GM12864 (cell line): ENCODE measurements at regions not wholly inside any gene's neighbourhood (a gene's known extent, or its start where the extent isn't known, plus 50 kb on each side); places are given as distances from the start of the nearest gene placed in this dataset.
"Not testable (repeated sequence)": the region's sequence is repeated elsewhere in the genome, so short reads cannot be mapped to it uniquely, and the experiment has no call there.

Source experiments
- DNase-seq: peaks from one replicate; pipeline ENCODE4 v3.0.0-alpha.2; 2011; ENCODE audit warnings: low read depth
- H3K4me3 ChIP-seq: 2 replicates; pipeline ENCODE4 v1.5.1; 2011; ENCODE audit warnings: mild to moderate bottlenecking, low read depth, low read length, control low read depth
- TF ChIP-seq, protein P1 (sequence below): IDR thresholded peaks from 2 replicates; pipeline ENCODE4 v1.5.1; 2011; ENCODE audit warnings: low read depth, mild to moderate bottlenecking, moderate library complexity, low read length, control low read depth, inconsistent platforms; ENCODE audit errors: missing control alignments

DNA sequence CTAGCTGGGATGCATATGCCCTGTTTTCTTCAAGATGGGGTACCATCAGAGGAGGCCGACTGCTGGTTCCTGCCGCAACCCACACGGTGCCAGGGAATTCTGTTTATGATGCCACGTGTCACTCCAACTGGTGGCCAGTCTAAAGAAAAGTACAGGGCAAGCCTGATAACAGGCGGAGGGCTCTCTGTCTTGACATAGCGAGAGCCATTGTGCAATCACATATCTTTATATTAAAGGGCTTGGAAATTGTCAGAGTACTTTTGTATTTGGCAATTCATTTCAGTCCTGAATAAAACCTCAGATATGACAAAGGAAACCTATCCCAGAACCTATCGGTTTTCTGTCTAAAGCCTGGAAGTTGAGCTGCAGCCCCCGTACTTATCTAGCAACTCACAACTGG, 768.4 kb downstream of the TDRD15 start:
- no peak for DNase-seq
- TF ChIP-seq, protein P1, sequence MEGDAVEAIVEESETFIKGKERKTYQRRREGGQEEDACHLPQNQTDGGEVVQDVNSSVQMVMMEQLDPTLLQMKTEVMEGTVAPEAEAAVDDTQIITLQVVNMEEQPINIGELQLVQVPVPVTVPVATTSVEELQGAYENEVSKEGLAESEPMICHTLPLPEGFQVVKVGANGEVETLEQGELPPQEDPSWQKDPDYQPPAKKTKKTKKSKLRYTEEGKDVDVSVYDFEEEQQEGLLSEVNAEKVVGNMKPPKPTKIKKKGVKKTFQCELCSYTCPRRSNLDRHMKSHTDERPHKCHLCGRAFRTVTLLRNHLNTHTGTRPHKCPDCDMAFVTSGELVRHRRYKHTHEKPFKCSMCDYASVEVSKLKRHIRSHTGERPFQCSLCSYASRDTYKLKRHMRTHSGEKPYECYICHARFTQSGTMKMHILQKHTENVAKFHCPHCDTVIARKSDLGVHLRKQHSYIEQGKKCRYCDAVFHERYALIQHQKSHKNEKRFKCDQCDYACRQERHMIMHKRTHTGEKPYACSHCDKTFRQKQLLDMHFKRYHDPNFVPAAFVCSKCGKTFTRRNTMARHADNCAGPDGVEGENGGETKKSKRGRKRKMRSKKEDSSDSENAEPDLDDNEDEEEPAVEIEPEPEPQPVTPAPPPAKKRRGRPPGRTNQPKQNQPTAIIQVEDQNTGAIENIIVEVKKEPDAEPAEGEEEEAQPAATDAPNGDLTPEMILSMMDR: no peak
- H3K4me3 ChIP-seq: no peak overlapping the region

DNA sequence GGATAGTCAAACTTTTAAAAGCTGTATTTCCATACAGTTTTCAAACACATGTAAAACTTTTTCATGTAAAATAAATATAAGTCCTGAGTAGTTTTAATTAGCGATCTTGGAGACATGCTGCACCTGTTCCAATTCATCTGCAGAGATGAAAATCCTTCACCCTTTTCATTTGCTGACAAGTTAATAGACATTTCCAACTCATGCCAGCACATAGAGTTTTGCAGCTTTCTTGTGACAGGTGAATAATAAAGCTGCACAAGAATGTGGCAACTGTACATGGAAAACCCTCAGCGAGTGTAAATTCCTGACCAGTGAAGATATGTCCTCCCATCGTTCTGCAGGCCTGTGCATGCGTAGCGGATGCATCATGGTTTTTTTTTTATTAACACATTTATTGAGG, 771.4 kb downstream of the TDRD15 start:
- H3K4me3 ChIP-seq: no peak overlapping the region
- TF ChIP-seq, protein P1: no peak
- no peak for DNase-seq

DNA sequence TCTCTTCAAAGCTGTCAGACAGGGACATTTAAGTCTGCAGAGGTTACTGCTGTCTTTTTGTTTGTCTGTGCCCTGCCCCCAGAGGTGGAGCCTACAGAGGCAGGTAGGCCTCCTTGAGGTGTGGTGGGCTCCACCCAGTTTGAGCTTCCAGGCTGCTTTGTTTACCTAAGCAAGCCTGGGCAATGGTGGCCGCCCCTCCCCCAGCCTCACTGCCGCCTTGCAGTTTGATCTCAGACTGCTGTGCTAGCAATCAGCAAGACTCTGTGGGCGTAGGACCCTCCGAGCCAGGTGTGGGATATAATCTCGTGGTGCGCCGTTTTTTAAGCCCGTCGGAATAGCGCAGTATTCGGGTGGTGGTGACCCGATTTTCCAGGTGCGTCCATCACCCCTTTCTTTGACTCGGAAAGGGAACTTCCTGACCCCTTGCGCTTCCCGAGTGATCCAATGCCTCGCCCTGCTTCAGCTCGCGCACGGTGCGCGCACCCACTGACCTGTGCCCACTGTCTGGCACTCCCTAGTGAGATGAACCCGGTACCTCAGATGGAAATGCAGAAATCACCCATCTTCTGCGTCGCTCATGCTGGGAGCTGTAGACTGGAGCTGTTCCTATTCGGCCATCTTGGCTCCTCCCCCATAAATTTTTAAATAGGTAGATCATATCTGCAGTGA, 785.1 kb downstream of the TDRD15 start:
- not testable (repeated sequence) for H3K4me3 ChIP-seq, DNase-seq

DNA sequence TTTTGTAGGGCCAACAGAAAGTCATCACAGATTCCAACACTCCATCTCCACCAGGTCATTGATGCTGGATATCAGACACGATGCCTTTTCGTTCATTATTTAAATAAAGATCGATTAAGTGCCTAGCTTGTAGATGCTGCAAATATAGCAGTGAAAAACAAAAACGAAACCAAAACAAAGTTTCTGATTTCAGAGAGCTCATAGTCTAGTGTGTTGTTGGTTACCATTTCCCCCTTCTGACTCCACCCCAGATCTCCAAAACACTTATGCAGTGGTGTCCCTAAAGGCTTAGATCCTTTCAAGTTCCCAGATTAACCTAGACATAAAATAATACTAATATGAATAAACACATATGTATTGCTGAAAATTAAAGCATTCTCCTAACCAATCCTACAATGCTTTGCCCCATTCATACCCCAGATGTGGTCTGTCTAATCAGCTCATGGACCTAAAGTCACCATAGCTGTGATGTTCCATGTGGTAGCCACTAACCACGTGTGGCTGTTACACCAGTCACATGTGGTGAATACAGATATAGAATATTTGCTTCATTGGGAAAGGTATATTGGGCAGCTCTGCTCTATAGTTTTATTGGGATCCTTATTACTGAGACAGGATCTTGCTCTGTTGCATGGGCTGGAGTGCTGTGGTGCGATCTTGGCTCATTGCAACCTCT, 787.2 kb downstream of the TDRD15 start:
- TF ChIP-seq, protein P1: no peak

DNA sequence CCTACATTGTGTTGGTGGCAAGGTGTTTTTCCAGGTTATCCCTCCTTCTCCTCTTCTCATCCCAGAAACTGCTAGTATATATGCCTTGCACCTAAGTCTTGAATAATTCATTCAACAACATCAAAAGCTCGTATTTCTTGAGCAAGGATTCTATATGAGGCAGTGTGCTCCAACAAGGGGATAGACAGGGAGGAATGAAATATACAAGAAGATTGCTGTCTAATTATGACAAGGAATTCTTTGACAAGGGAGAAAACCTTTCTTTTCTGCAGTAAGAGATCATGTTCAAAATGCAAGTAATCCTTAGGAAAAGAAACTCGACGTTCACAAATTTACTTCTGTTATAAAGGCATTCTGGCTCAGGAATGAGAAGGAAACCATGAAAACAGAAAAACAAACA, 788.6 kb downstream of the TDRD15 start:
- H3K4me3 ChIP-seq: no peak overlapping the region
- TF ChIP-seq, protein P1: no peak
- DNase-seq: no peak

More for the DNA sequence above, 787.2 kb downstream of the TDRD15 start:
- no peak for DNase-seq
- H3K4me3 ChIP-seq: no peak overlapping the region

DNA sequence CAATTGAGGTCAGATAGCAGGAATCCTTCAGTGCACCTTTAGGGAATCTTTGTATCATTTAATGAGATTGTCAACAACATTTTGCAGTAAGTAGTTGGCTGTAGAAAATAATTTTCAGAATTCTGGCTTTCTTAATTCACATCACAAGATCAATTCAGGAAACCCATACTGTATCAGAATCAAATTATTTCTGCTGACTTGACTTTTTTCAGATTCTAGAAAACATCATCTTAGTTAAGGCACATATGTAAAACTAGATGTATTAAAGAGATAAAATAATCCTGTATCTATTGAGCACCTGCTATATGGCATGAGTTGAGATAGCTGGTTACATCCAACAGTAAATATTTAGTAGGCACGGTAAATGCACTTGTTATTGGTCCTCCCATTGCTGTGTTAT, 791.4 kb downstream of the TDRD15 start:
- H3K4me3 ChIP-seq: no peak overlapping the region
- DNase-seq: no peak
- TF ChIP-seq, protein P1: no peak

DNA sequence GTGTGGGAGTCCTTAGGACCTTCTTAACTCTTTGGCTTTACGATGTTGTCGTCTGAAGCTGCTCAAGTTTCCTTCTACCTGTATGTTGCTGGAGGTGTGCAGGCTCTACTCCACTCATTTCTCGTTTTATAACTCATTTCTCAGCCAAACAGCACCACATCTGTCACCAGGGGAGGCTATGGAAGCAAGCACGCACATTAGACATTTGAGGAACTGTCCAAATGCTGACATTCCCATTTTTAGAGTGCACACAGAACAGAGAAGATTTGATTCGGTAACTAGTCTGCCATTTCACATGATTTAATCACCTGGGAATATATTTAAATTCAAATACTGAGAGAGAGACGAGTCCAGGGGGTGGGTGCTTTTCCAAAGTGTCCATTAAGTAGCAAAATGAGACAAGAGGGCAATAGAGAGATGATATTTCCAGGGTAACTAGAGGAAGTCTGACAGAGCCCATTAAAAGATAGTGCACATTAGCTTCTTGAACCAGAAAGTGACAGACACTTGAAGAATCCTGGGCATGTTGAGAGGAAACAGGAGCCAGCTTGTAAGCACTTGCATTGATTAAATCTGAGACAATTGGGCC, 793.3 kb downstream of the TDRD15 start:
- TF ChIP-seq, protein P1: no peak

More for the DNA sequence above, 793.3 kb downstream of the TDRD15 start:
- no peak overlapping the region for H3K4me3 ChIP-seq
- no peak for DNase-seq
